Mesenchymal stem cell (in vitro differentiated cells and primary cell): ENCODE measurements at regions not wholly inside any gene's neighbourhood (a gene's known extent, or its start where the extent isn't known, plus 50 kb on each side); places are given as distances from the start of the nearest gene placed in this dataset.
A peak's percentile ranks its signal among the peaks of the same experiment; 100 is the strongest.

Experiments
- DNase-seq: peaks from one replicate; pipeline ENCODE4 v3.0.0-alpha.2; 2013
- H2AFZ ChIP-seq: one replicate; pipeline ENCODE4 v1.6.1; 2013; ENCODE audit warnings: low read depth, mild to moderate bottlenecking, control low read depth, inconsistent platforms, low read length, moderate library complexity
- H2AK5ac ChIP-seq: 2 replicates; pipeline ENCODE4 v1.6.1; 2013; ENCODE audit warnings: low read length, moderate library complexity, mild to moderate bottlenecking, inconsistent platforms; ENCODE audit not compliant: severe bottlenecking
- H2BK120ac ChIP-seq: one replicate; pipeline ENCODE4 v1.6.1; 2013; ENCODE audit warnings: low read depth, mild to moderate bottlenecking, inconsistent platforms, low read length, moderate library complexity
- H2BK12ac ChIP-seq, 2 experiments: one replicate each; pipeline ENCODE4 v1.6.1; 2013; ENCODE audit warnings: inconsistent platforms in 2 of 2, low read length in 2 of 2, mild to moderate bottlenecking in 2 of 2, moderate library complexity in 2 of 2, control low read depth in 1 of 2
- H2BK15ac ChIP-seq: one replicate; pipeline ENCODE4 v1.6.1; 2013; ENCODE audit warnings: mild to moderate bottlenecking, low read depth, inconsistent platforms; ENCODE audit not compliant: poor library complexity, severe bottlenecking
- H2BK5ac ChIP-seq: 2 replicates; pipeline ENCODE4 v1.6.1; 2013; ENCODE audit warnings: low read depth, mild to moderate bottlenecking, low read length, control low read depth, inconsistent platforms; ENCODE audit not compliant: poor library complexity, severe bottlenecking
- H3K14ac ChIP-seq, 2 experiments: one replicate each; pipeline ENCODE4 v1.6.1; 2013; ENCODE audit warnings: inconsistent platforms in 2 of 2, low read length in 2 of 2, control low read depth in 1 of 2, mild to moderate bottlenecking in 1 of 2, moderate library complexity in 1 of 2
- H3K18ac ChIP-seq, 2 experiments: one replicate each; pipeline ENCODE4 v1.6.1; 2013; ENCODE audit warnings: inconsistent platforms in 2 of 2, low read length in 2 of 2, control low read depth in 1 of 2, low read depth in 1 of 2, mild to moderate bottlenecking in 1 of 2
- H3K23ac ChIP-seq, 2 experiments: one replicate each; pipeline ENCODE4 v1.6.1; 2013; ENCODE audit warnings: inconsistent platforms in 2 of 2, low read length in 2 of 2, mild to moderate bottlenecking in 2 of 2, moderate library complexity in 2 of 2, control low read depth in 1 of 2
- H3K27ac ChIP-seq: 2 replicates; pipeline ENCODE4 v1.5.1; 2013; ENCODE audit warnings: mild to moderate bottlenecking, moderate library complexity, low read length, control low read depth, inconsistent platforms; ENCODE audit not compliant: poor library complexity, severe bottlenecking
- H3K27me3 ChIP-seq, 2 experiments: 2 replicates each; pipeline versions ENCODE4 v1.6.1 to v1.7.0; 2013; ENCODE audit warnings: low read length in 2 of 2, mild to moderate bottlenecking in 2 of 2, moderate library complexity in 2 of 2, control low read depth in 1 of 2, inconsistent platforms in 1 of 2; ENCODE audit not compliant: control insufficient read depth in 1 of 2, insufficient read depth in 1 of 2
- H3K36me3 ChIP-seq, 2 experiments: 2 replicates each; pipeline versions ENCODE4 v1.6.1 to v1.7.0; 2013; ENCODE audit warnings: low read length in 2 of 2, control low read depth in 1 of 2, inconsistent platforms in 1 of 2, low read depth in 1 of 2, mild to moderate bottlenecking in 1 of 2; ENCODE audit not compliant: insufficient read depth in 2 of 2, control insufficient read depth in 1 of 2
- H3K4ac ChIP-seq, 2 experiments: one replicate each; pipeline ENCODE4 v1.6.1; 2013; ENCODE audit warnings: inconsistent platforms in 2 of 2, low read length in 2 of 2, mild to moderate bottlenecking in 2 of 2, moderate library complexity in 2 of 2, control low read depth in 1 of 2, low read depth in 1 of 2
- H3K4me1 ChIP-seq: 2 replicates; pipeline ENCODE4 v1.6.1; 2013; ENCODE audit warnings: low read depth, low read length, control low read depth; ENCODE audit not compliant: control insufficient read depth, insufficient read depth
- H3K4me2 ChIP-seq: 2 replicates; pipeline ENCODE4 v1.6.1; 2013; ENCODE audit warnings: low read length, mild to moderate bottlenecking, inconsistent platforms; ENCODE audit not compliant: poor library complexity, severe bottlenecking
- H3K4me3 ChIP-seq, 2 experiments: 2 replicates each; pipeline versions ENCODE4 v1.5.1 to v1.7.0; 2013; ENCODE audit warnings: low read length in 2 of 2, mild to moderate bottlenecking in 2 of 2, control low read depth in 1 of 2, low read depth in 1 of 2; ENCODE audit not compliant: insufficient read depth in 1 of 2
- H3K79me1 ChIP-seq: replicated peaks from 2 replicates; pipeline ENCODE4 v1.6.1; 2013; ENCODE audit warnings: mild to moderate bottlenecking, control low read depth, low read length, inconsistent platforms; ENCODE audit not compliant: poor library complexity, severe bottlenecking
- H3K9ac ChIP-seq: 2 replicates; pipeline ENCODE4 v1.7.0; 2013; ENCODE audit warnings: mild to moderate bottlenecking, low read length, moderate library complexity
- H3K9me3 ChIP-seq: 2 replicates; pipeline ENCODE4 v1.7.0; 2013; ENCODE audit warnings: mild to moderate bottlenecking, low read length; ENCODE audit not compliant: control insufficient read depth
- H4K8ac ChIP-seq: one replicate; pipeline ENCODE4 v1.6.1; 2013; ENCODE audit warnings: inconsistent platforms, mild to moderate bottlenecking, low read length, moderate library complexity
- H4K91ac ChIP-seq: one replicate; pipeline ENCODE4 v1.6.1; 2013; ENCODE audit warnings: mild to moderate bottlenecking, low read length, inconsistent platforms
- WGBS: methylation state at CpG from one replicate; pipeline ENCODE4 v1.1.7; 2013; ENCODE audit warnings: mixed read lengths; 5-methylcytosine and 5-hydroxymethylcytosine counted together

DNA sequence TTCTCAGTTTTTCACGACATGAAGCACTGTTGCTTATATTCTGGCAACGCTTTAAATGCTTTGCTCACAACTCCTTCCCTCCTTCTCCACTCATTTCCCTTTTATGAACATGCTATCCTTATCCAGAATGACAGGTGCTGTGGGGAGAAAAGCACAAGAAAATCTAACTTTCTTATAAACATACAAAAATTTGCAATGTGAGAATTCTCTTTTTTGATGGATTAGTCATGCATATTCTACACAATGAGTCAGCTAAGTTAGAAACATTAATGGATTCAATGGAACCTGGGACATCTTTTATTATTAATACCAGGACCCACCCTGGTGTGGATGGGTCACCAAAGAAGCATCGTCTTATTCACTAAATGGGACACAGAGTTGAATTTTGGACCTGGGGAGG lies 234.6 kb upstream of the CDH5 start:
- Histone ChIP-seq H3K27me3 (no peaks in the 10 kb centered on the region), H3K79me1 (no peaks in the 10 kb centered on the region), H3K4ac (peak overlapping the region in 1 of 2 experiments; percentile 9), H2AFZ (no peak overlapping the region), H3K18ac (peak overlapping the region in 1 of 2 experiments; percentile 72), H3K4me2 (no peak overlapping the region), H2AK5ac (peak overlapping the region; percentile 13), H2BK120ac (no peak overlapping the region), H2BK5ac (peak overlapping the region; percentile 39), H4K8ac (peak overlapping the region; percentile 45), H3K36me3 (no peaks in the 10 kb centered on the region), H3K9me3 (no peaks in the 10 kb centered on the region), H2BK12ac (peak overlapping the region; percentile 60 to 85), H3K4me1 (peaks cover 30% of the 10 kb centered on the region), H3K14ac (no peak overlapping the region), H3K23ac (no peak overlapping the region), H2BK15ac (no peak overlapping the region), H3K4me3 (no peak overlapping the region), H4K91ac (no peak overlapping the region), H3K9ac (no peak overlapping the region), H3K27ac (peak overlapping the region; percentile 91)
- WGBS: 42% methylated on average over 3 of the region's 3 CpGs
- DNase-seq: no peak

DNA sequence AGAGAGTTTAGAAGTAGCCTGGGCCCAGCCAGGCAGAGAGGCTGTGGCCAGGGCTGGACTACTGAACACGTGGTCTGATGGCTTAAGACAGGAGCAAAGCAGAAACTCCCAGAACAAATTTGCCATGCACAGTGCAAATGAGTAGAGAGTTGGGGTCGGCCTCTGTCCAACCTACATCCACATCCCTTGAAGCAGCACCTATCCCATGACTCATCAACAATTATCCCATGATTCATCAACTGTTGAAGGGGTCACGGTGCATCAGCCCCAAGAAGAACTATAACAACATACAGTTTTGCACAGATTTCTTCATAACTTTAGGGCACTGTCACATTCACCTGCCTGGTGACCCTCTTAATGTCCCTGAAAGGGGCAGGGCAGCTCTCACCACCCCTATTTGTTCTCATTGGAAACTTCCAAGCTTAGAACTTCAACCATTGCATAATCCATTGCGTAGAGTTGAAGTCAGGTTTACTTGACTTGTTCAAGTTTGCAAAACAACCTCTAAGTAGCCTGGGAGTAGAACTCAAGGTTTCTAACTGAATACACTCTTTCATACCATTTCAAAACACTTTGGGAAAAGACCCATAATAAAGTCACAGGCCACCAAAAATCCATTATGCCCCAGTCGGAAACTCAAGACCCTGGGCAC lies 235.2 kb upstream of the CDH5 start:
- Histone ChIP-seq H3K27me3 (no peaks in the 10 kb centered on the region), H3K9ac (no peak overlapping the region), H3K4me1 (peaks cover 30% of the 10 kb centered on the region), H2BK12ac (peak overlapping the region; percentile 18 to 51), H3K14ac (no peak overlapping the region), H2AFZ (no peak overlapping the region), H2AK5ac (peak overlapping the region; percentile 51), H3K23ac (no peak overlapping the region), H4K8ac (peak overlapping the region; percentile 48), H3K4me2 (no peak overlapping the region), H3K9me3 (no peaks in the 10 kb centered on the region), H2BK15ac (no peak overlapping the region), H3K4ac (peak overlapping the region; percentile 9 to 85), H3K27ac (peak overlapping the region; percentile 91), H3K18ac (peak overlapping the region; percentile 53 to 56), H3K79me1 (no peaks in the 10 kb centered on the region), H4K91ac (peak overlapping the region; percentile 43), H2BK120ac (peak overlapping the region; percentile 75), H3K36me3 (no peaks in the 10 kb centered on the region), H2BK5ac (peak overlapping the region; percentile 63), H3K4me3 (no peak overlapping the region)
- WGBS: 40% methylated on average over 5 of the region's 5 CpGs
- DNase-seq: peak; percentile 75

DNA sequence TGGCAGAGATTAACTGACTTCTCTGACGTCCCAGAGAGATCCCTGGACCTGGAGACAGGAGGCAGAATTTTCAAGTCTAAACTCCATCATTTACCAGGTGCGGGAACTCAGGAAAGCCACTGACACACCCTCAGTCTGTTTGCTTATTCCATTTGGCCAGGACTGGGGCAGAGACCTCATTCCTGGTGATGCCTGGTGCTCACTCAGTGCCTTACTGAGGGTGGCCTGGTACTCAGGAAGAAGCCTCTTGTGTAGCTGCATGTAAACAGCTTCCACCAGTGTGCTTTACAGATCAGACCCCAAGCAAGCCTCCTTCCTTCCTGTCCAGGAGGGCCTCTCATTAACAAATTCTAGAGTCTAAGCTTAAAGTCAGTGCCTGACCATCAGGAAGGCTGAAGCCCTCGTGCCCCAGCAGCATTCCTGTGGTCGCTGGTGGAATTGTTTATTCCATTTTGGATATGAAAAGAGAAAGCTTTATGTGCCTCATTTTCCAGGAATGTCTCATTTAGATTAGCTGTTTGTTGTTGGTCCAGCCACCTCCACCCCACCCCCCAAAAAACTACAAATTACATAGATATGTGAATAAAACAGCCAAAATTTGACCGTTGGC lies 236.1 kb upstream of the CDH5 start:
- Histone ChIP-seq H3K4ac (peak overlapping the region in 1 of 2 experiments; percentile 29), H2AFZ (no peak overlapping the region), H3K36me3 (no peaks in the 10 kb centered on the region), H3K23ac (no peak overlapping the region), H3K9me3 (no peaks in the 10 kb centered on the region), H3K27ac (peak overlapping the region; percentile 91), H3K4me2 (no peak overlapping the region), H2BK5ac (peak overlapping the region; percentile 63), H3K4me3 (no peak overlapping the region), H2BK12ac (peak overlapping the region in 1 of 2 experiments; percentile 56), H3K79me1 (no peaks in the 10 kb centered on the region), H2BK15ac (no peak overlapping the region), H2AK5ac (peak overlapping the region; percentile 47), H3K4me1 (peaks cover 26% of the 10 kb centered on the region), H3K9ac (peak overlapping the region; percentile 33), H4K8ac (peak overlapping the region; percentile 12), H4K91ac (no peak overlapping the region), H3K27me3 (no peaks in the 10 kb centered on the region), H2BK120ac (peak overlapping the region; percentile 81), H3K14ac (no peak overlapping the region), H3K18ac (peak overlapping the region in 1 of 2 experiments; percentile 47)
- WGBS: 12% methylated on average over 3 of the region's 5 CpGs
- DNase-seq: peak; percentile 88

DNA sequence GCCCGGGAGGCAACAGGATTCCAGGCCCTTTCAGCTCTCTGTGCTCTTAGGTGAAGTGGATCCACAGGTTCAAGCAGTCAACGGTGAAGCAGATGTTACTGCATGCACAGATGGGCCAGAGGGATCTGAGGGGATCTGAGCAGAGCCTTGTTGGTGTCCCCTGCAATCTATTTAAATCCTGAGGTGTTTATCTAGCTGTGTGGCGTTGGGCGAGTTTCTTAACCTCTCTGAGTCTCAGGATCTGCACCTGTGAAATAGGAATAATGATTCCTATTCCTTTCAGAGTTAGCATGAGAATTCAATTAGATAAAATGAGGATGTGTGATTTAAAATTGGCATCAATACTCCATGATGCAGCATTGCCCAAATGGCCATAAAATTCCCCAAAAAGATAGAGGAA lies 237.3 kb upstream of the CDH5 start:
- no peaks in the 10 kb centered on the region for H3K27me3 ChIP-seq
- peak overlapping the region in 1 of 2 experiments; percentile 0 for H3K14ac ChIP-seq
- peak overlapping the region; percentile 24 to 95 for H2BK12ac ChIP-seq
- H2AFZ ChIP-seq: no peak overlapping the region
- H3K4me1 ChIP-seq: peaks cover 19% of the 10 kb centered on the region
- peak overlapping the region in 1 of 2 experiments; percentile 0 for H3K4ac ChIP-seq
- H3K4me2 ChIP-seq: no peak overlapping the region
- H2AK5ac ChIP-seq: no peak overlapping the region
- H2BK15ac ChIP-seq: peak overlapping the region; percentile 53
- H2BK120ac ChIP-seq: peak overlapping the region; percentile 11
- peak overlapping the region; percentile 85 for H4K91ac ChIP-seq
- WGBS: 89% methylated on average over 4 of the region's 4 CpGs
- peak overlapping the region; percentile 68 for H4K8ac ChIP-seq
- H3K27ac ChIP-seq: no peak overlapping the region
- H2BK5ac ChIP-seq: no peak overlapping the region
- DNase-seq: no peak
- H3K9ac ChIP-seq: no peak overlapping the region
- H3K23ac ChIP-seq: no peak overlapping the region
- peak overlapping the region in 1 of 2 experiments; percentile 25 for H3K18ac ChIP-seq
- H3K79me1 ChIP-seq: no peaks in the 10 kb centered on the region
- H3K36me3 ChIP-seq: no peaks in the 10 kb centered on the region
- H3K9me3 ChIP-seq: no peaks in the 10 kb centered on the region
- H3K4me3 ChIP-seq: no peak overlapping the region
